Neural cell (in vitro differentiated cells): ENCODE measurements at regions not wholly inside any gene's neighbourhood (a gene's known extent, or its start where the extent isn't known, plus 50 kb on each side); places are given as distances from the start of the nearest gene placed in this dataset.

Experiments
- H2AFZ ChIP-seq: fragments of 200-600, 300-800 bp; sonication (generic), shearing (Covaris generic); 2 replicates; pipeline ENCODE4 v1.6.0; 2014; ENCODE audit warnings: low read depth, mild to moderate bottlenecking, antibody characterized with exemption, low read length, moderate library complexity
- H3F3A ChIP-seq: fragments of 200-600 bp; shearing (Covaris generic); 2 replicates; pipeline ENCODE4 v1.6.1; 2016; ENCODE audit warnings: mild to moderate bottlenecking, moderate library complexity, mixed read lengths, antibody characterized with exemption, low read length; ENCODE audit not compliant: insufficient read depth, poor library complexity, severe bottlenecking
- H3K27ac ChIP-seq: fragments of 200-600, 300-800 bp; sonication (generic), shearing (Covaris generic); 2 replicates; pipeline ENCODE4 v1.5.1; 2014; ENCODE audit warnings: mild to moderate bottlenecking, low read length, moderate library complexity
- H3K27me3 ChIP-seq: fragments of 300-800, 200-600 bp; sonication (generic), shearing (Covaris generic); 2 replicates; pipeline ENCODE4 v1.6.0; 2014; ENCODE audit warnings: mild to moderate bottlenecking, low read depth, low read length, moderate library complexity; ENCODE audit not compliant: insufficient read depth
- H3K36me3 ChIP-seq: fragments of 300-800, 200-600 bp; sonication (generic), shearing (Covaris generic); 2 replicates; pipeline ENCODE4 v1.5.1; 2014; ENCODE audit warnings: mild to moderate bottlenecking, antibody characterized with exemption, low read length, moderate library complexity; ENCODE audit not compliant: insufficient read depth
- H3K4me2 ChIP-seq: fragments of 300-800, 200-600 bp; sonication (generic), shearing (Covaris generic); 2 replicates; pipeline ENCODE4 v1.6.0; 2014; ENCODE audit warnings: mild to moderate bottlenecking, low read length
- H3K4me3 ChIP-seq: fragments of 300-800, 200-600 bp; sonication (generic), shearing (Covaris generic); 2 replicates; pipeline ENCODE4 v1.5.1; 2014; ENCODE audit warnings: mild to moderate bottlenecking, low read length, moderate library complexity
- H3K79me2 ChIP-seq: fragments of 200-600 bp; shearing (Covaris generic); replicated peaks from 2 replicates; pipeline ENCODE4 v1.6.0; 2014; ENCODE audit warnings: mild to moderate bottlenecking, low read length, moderate library complexity; ENCODE audit not compliant: insufficient read depth
- H3K9ac ChIP-seq: fragments of 300-800, 200-600 bp; sonication (generic), shearing (Covaris generic); 2 replicates; pipeline ENCODE4 v1.6.1; 2016; ENCODE audit warnings: mild to moderate bottlenecking, low read length, mixed read lengths
- H3K9me2 ChIP-seq: fragments of 200-600 bp; shearing (Covaris generic); 2 replicates; pipeline ENCODE4 v1.6.1; 2016; ENCODE audit warnings: mild to moderate bottlenecking, low read length, mixed read lengths; ENCODE audit not compliant: insufficient read depth
- H3K9me3 ChIP-seq: fragments of 200-600, 300-800 bp; sonication (generic), shearing (Covaris generic); 2 replicates; pipeline ENCODE4 v1.6.1; 2016; ENCODE audit warnings: mild to moderate bottlenecking, mixed run types, low read length, moderate library complexity, mixed read lengths
- H4K20me1 ChIP-seq: fragments of 200-600 bp; shearing (Covaris generic); 2 replicates; pipeline ENCODE4 v1.6.1; 2016; ENCODE audit warnings: mild to moderate bottlenecking, mixed run types; ENCODE audit not compliant: insufficient read depth
- EP300 ChIP-seq: fragments of 450-650 bp; conservative IDR thresholded peaks from 2 replicates; pipeline ENCODE4 v1.6.1; 2014; ENCODE audit warnings: antibody characterized with exemption, mild to moderate bottlenecking, moderate library complexity; ENCODE audit not compliant: poor library complexity, severe bottlenecking
- EZH2 ChIP-seq: fragments of 200-600, 300-800 bp; shearing (Covaris generic), sonication (generic); IDR thresholded peaks from 2 replicates; pipeline ENCODE4 v1.6.1; 2014; ENCODE audit warnings: antibody characterized with exemption, low read length, borderline replicate concordance, mild to moderate bottlenecking; ENCODE audit not compliant: insufficient read depth, poor library complexity, severe bottlenecking
- MXI1 ChIP-seq: fragments of 450-650 bp; conservative IDR thresholded peaks from 2 replicates; pipeline ENCODE4 v1.6.1; 2014; ENCODE audit warnings: antibody characterized with exemption, mild to moderate bottlenecking; ENCODE audit not compliant: poor library complexity, severe bottlenecking
- POLR2AphosphoS5 ChIP-seq: IDR thresholded peaks from 2 replicates; pipeline ENCODE4 v1.6.1; 2012
- RAD21 ChIP-seq: fragments of 450-650 bp; conservative IDR thresholded peaks from 2 replicates; pipeline ENCODE4 v1.6.1; 2014; ENCODE audit warnings: antibody characterized with exemption, mild to moderate bottlenecking, moderate library complexity
- SMC3 ChIP-seq: fragments of 450-650 bp; conservative IDR thresholded peaks from 2 replicates; pipeline ENCODE4 v1.6.1; 2014; ENCODE audit warnings: antibody characterized with exemption, mild to moderate bottlenecking, moderate library complexity; ENCODE audit not compliant: poor library complexity
- TAF1 ChIP-seq: IDR thresholded peaks from 2 replicates; pipeline ENCODE4 v1.6.1; 2012; ENCODE audit warnings: low read depth
- TF ChIP-seq, protein P1 (sequence below): fragments of 450-650 bp; IDR thresholded peaks from 2 replicates; pipeline ENCODE4 v1.5.1; 2014; ENCODE audit warnings: antibody characterized with exemption, mild to moderate bottlenecking, moderate library complexity; ENCODE audit not compliant: poor library complexity, severe bottlenecking
- TF ChIP-seq, protein P2 (sequence below): IDR thresholded peaks from 2 replicates; pipeline ENCODE4 v1.6.1; 2012; ENCODE audit warnings: borderline replicate concordance

DNA sequence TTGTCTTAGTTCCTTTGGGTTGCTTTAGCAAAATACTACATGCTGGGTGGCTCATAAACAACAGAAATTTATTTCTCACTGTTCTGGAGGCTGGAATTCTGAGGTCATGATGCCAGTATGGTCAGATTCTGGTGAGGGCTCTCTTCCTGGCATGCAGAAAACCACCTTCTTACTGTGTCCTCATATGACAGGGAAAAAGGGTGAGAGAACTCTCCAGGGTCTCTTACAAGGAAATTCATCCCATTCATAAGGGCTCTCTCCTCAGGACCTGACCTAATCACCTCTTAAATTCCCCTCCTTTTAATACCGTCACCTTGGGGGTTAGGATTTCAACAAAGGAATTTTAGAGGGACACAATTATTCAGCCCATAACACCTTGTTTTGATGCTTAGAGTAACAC, 243.1 kb upstream of the TNP1 start:
- TF ChIP-seq EZH2 = no peak
- no peak for TF ChIP-seq TAF1
- TF ChIP-seq POLR2AphosphoS5 = no peak
- TF ChIP-seq, protein P1, sequence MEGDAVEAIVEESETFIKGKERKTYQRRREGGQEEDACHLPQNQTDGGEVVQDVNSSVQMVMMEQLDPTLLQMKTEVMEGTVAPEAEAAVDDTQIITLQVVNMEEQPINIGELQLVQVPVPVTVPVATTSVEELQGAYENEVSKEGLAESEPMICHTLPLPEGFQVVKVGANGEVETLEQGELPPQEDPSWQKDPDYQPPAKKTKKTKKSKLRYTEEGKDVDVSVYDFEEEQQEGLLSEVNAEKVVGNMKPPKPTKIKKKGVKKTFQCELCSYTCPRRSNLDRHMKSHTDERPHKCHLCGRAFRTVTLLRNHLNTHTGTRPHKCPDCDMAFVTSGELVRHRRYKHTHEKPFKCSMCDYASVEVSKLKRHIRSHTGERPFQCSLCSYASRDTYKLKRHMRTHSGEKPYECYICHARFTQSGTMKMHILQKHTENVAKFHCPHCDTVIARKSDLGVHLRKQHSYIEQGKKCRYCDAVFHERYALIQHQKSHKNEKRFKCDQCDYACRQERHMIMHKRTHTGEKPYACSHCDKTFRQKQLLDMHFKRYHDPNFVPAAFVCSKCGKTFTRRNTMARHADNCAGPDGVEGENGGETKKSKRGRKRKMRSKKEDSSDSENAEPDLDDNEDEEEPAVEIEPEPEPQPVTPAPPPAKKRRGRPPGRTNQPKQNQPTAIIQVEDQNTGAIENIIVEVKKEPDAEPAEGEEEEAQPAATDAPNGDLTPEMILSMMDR = no peak
- TF ChIP-seq, protein P2, sequence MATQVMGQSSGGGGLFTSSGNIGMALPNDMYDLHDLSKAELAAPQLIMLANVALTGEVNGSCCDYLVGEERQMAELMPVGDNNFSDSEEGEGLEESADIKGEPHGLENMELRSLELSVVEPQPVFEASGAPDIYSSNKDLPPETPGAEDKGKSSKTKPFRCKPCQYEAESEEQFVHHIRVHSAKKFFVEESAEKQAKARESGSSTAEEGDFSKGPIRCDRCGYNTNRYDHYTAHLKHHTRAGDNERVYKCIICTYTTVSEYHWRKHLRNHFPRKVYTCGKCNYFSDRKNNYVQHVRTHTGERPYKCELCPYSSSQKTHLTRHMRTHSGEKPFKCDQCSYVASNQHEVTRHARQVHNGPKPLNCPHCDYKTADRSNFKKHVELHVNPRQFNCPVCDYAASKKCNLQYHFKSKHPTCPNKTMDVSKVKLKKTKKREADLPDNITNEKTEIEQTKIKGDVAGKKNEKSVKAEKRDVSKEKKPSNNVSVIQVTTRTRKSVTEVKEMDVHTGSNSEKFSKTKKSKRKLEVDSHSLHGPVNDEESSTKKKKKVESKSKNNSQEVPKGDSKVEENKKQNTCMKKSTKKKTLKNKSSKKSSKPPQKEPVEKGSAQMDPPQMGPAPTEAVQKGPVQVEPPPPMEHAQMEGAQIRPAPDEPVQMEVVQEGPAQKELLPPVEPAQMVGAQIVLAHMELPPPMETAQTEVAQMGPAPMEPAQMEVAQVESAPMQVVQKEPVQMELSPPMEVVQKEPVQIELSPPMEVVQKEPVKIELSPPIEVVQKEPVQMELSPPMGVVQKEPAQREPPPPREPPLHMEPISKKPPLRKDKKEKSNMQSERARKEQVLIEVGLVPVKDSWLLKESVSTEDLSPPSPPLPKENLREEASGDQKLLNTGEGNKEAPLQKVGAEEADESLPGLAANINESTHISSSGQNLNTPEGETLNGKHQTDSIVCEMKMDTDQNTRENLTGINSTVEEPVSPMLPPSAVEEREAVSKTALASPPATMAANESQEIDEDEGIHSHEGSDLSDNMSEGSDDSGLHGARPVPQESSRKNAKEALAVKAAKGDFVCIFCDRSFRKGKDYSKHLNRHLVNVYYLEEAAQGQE = no peak
- TF ChIP-seq SMC3 = no peak
- TF ChIP-seq EP300 = no peak
- TF ChIP-seq MXI1 = no peak
- no peak for TF ChIP-seq RAD21
- H3K36me3 ChIP-seq = no peaks in the 10 kb centered on the region
- H3K9ac ChIP-seq = no peak overlapping the region
- H3K27me3 ChIP-seq = no peaks in the 10 kb centered on the region
- no peak overlapping the region for H2AFZ ChIP-seq
- no peaks in the 10 kb centered on the region for H3F3A ChIP-seq
- H3K4me2 ChIP-seq = no peak overlapping the region
- no peak overlapping the region for H3K4me3 ChIP-seq
- no peaks in the 10 kb centered on the region for H3K79me2 ChIP-seq
- H3K27ac ChIP-seq = no peak overlapping the region
- no peaks in the 10 kb centered on the region for H3K9me2 ChIP-seq
- H3K9me3 ChIP-seq = no peaks in the 10 kb centered on the region
- H4K20me1 ChIP-seq = no peaks in the 10 kb centered on the region

GRCh38 chr2:217101972-217102371, 242.1 kb upstream of the TNP1 start:
- Histone ChIP-seq H3K27me3 (no peaks in the 10 kb centered on the region), H3K27ac (no peak overlapping the region), H3F3A (no peaks in the 10 kb centered on the region), H4K20me1 (no peaks in the 10 kb centered on the region), H2AFZ (no peak overlapping the region), H3K9me3 (no peaks in the 10 kb centered on the region), H3K4me3 (no peak overlapping the region), H3K9me2 (no peaks in the 10 kb centered on the region), H3K79me2 (no peaks in the 10 kb centered on the region), H3K4me2 (no peak overlapping the region), H3K9ac (no peak overlapping the region), H3K36me3 (no peaks in the 10 kb centered on the region)
- TF ChIP-seq EZH2 (no peak), EP300 (no peak), TAF1 (no peak), POLR2AphosphoS5 (no peak), SMC3 (no peak), MXI1 (no peak), RAD21 (no peak)
- TF ChIP-seq, protein P1 = no peak
- TF ChIP-seq, protein P2 = no peak
